HPDE6-E6E7 (cell line): ENCODE measurements at regions not wholly inside any gene's neighbourhood (a gene's known extent, or its start where the extent isn't known, plus 50 kb on each side); places are given as distances from the start of the nearest gene placed in this dataset.
"Not testable (repeated sequence)": the region's sequence is repeated elsewhere in the genome, so short reads cannot be mapped to it uniquely, and the experiment has no call there.

ENCODE experiments used
- DNase-seq: peaks from one replicate; pipeline ENCODE4 v3.0.0; 2011; ENCODE audit warnings: missing footprints; ENCODE audit errors: extremely low spot score

DNA sequence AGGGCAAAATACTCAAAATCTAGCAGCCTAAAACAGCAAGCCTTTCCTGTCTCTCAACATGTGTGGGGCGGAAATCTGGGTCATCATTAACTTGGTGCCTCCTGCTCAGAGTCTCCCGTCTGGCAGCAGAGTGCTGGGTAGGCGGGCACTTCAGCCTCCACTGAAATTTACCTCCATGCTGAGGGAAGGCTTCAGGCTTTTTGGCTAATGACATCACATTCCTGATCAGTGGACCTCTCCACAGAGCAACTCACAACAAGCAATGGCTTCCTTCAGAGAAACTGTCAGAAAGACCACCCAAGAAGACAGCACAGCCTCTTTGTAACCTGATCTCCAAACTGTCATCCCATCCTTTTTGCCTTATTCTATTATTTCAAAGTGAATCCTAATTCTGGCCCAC is 1109.0 kb downstream of the UQCRFS1 start:
- no peak for DNase-seq

DNA sequence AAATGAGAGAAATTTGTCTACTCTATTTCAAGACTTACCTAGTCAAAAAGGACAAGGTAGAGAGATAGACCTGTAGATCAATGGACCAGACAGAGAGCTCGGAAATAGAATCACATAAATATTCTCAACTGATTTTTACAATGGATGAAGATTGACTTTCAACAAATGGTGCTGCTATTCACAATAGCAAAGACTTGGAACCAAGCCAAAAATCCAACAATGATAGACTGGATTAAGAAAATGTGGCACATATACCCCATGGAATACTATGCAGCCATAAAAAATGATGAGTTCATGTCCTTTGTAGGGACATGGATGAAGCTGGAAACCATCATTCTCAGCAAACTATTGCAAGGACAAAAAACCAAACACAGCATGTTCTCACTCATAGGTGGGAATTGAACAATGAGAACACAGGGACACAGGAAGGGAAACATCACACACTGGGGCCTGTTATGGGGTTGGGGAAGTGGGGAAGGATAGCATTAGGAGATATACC is 1128.2 kb downstream of the UQCRFS1 start:
- not testable (repeated sequence) for DNase-seq

DNA sequence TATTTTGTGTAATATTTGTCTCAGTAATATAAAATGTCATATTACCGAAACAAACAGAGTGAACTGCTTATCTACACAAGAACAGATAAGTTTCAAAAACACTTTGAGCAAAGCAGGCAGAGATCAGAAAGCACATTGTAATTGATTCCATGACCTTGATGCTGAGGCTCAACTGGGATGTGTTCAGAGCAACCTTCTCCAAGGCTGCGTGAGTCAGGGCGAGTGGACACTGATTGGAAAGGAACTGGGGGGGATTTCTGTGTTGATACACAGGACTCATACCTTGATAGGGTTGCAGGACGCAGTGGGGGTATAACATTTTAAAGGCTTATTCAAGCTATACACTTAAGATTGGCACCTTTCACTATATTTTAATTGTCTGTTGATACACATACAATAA is 1136.3 kb downstream of the UQCRFS1 start:
- DNase-seq: no peak

DNA sequence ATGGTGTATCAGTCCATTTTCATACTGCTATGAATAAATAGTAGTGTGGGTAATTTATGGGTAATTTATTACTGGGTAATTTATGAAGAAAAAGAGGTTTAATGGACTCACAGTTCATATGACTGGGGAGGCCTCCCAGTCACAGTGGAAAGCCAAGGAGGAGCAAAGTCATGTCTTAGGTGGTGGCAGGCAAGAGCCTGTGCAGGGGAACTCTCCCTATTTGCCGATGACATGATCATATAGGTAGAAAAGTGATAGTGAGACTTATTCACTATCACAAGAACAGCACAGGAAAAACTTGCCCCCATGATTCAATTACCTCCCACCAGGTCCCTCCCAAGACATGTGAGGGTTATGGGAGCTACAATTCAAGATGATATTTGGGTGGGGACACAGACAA is 1137.7 kb downstream of the UQCRFS1 start:
- no peak for DNase-seq

DNA sequence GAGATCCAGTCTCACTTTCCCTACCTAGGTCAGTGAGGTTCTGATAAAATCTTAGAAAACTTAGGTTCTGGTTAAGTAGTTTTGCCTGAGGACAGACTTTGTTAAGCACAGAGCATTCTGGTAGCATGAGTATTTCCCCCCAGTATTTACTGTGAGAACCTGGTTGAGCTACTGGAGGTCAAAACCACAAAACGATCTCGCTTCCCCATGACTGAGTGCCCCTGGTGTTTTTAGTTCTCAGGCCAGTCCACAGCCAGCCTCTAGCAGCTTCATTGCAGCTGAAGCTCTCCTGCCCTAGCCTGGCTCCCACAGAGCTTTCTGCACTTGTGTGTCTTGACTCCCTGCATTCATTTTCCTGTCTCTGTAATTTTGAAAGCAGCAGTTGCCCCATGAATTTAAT is 1138.2 kb downstream of the UQCRFS1 start:
- DNase-seq: no peak

DNA sequence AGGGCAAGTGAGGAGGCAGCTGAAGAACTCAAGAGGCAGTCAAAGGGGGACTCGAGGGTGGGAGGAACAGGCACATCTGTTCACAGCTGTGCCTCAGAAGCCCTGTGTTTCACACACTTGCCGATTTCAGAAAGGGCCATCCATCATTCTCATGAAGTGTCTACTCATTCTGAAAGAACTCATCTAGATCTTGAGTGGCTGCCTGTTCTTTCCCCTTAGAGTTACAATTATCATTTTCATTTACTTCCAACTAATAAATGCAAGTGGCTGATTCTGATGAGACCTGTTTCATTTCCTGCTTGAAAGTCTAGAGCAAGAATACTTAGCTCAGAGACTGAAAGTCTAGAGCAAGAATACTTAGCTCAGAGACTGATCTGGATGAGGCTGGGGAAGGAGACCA is 1145.1 kb downstream of the UQCRFS1 start:
- DNase-seq: no peak

DNA sequence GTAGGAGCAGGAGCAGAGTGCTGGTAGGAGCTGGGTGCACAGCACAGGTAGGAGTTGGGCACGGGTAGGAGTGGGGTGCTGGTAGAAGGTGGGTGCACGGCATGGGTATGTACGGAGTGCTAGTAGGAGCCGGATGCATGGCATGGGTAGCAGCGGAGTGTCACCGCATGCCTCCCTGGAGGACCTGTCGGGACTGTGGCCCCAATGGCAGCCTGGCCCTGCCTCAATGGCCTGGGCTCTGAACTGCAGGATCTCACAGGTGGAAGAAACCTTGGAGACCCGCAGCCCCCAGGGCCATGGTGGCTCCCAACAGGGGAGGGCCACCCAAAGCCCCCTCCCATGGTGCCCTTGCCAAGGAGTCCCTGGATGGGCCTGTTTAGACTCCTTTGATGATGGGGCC is 1146.0 kb downstream of the UQCRFS1 start:
- no peak for DNase-seq

DNA sequence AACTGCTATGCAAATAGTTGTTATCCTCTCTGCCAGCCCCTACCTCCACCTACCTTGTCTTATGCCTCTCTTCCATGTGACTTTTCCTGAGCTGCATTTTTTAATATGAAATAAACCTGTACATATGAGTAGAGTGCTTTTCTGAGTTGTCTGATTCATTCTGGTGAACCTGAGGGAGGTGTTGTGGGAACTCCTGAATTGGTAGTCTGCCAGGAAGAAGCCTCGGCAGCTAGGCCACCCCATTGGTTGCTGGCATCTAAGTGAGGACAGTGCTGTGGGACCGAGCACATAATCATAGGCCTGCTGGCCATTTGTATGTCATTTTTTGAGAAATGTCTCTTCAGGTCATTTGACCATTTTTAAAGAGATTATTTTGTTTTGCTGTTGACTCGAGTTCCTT is 1146.8 kb downstream of the UQCRFS1 start:
- DNase-seq: no peak

DNA sequence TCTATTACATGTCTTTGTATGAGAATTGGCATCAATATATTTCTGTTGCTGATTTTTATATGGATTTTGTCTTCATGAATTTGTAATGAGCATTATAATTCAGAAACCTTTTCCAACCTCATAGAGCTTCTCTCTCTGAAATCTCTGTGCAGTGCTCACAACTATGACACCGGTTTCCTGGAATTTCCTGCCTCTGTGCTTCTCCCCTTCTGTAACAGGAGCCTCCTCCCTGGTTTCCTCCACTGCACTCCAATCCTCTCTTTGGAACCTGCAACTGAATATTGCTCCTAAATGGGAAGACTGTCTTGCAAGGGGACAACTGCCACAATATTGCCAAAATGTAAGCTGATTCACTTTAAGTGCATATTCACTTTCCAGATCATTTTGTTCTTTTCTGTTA is 1147.9 kb downstream of the UQCRFS1 start:
- no peak for DNase-seq

DNA sequence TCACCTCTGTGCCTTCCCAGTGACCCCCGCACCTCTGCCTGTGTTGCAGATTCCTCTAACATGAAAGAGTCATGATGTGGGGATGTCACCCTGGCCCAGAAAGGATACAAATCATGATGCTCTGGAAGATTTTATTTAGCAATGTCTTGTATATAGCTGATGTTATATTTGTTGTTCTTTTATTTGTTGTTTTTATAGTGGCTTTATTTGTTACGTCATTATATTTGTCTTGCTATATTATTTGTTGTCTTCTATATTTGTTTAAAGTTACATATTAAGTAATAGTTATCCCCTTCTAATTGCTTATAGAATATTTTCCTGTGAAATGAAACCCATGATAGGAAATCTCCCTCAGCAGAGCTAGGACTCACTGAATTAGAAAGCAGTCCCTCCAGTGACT is 1149.2 kb downstream of the UQCRFS1 start:
- DNase-seq: no peak

DNA sequence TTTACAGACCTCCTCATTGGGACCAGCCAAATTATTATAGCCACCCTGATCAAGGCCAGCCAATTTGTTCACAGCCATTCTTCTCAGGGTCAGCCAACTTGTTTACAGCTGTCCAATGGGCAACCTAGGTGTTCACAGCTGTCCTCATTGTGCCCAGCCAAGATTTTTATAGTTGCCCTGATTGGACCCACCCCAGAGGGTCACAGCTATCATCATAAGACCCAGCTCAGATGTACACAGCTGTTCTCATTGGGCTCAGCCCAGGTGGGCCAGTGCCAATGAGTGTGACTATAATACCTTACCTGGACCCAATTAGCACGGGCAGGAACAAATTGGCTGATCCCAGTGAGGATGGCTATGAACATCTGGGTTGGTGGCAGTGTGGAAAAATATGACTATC is 1151.8 kb downstream of the UQCRFS1 start:
- DNase-seq: no peak

DNA sequence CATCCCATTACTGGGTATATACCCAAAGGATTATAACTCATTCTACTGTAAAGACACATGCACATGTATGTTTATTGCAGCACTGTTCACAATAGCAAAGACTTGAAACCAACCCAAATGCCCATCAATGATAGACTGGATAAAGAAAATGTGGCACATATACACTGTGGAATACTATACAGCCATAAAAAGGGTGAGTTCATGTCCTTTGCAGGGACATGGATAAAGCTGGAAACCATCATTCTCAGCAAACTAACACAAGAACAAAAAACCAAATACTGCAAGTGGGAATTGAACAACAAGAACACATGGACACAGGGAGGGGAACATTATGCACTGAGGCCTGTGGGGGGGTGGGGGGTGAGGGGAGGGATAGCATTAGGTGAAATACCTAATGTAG is 1155.9 kb downstream of the UQCRFS1 start:
- DNase-seq: not testable (repeated sequence)

DNA sequence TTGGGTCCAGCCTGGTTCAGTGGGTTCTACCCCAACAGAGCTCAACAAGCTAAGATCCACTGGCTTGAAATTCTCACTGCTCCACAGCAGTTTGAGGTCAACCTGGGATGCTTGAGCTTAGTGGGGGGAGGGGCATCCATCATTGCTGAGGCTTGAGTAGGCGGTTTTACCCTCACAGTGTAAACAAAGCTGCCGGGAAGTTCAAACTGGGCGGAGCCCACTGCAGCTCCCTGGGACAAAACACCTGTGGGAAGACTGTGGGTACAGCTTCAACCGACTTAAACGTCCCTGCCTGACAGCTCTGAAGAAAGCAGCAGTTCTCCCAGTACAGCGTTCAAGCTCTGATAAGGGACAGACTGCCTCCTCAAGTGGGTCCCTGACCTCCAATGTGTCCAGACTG is 1161.9 kb downstream of the UQCRFS1 start:
- no peak for DNase-seq

DNA sequence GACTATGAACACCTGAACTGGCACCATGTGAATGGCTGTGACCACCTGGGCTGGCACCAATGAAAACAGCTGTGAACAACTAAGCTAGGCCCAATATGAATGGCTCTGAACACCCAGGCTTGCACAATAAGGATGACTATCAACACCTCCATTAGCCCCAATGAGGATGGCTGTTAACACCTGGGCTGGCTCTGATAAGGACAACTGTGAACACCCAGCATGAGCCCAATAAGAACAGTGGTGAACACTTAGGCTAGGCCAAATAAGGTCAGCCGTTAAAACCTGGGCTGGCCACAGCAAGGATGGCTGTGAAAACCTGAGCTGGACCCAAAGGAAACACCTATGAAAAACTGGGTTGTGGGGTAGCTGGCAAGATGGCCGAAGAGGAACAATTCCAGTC is 1163.1 kb downstream of the UQCRFS1 start:
- no peak for DNase-seq

DNA sequence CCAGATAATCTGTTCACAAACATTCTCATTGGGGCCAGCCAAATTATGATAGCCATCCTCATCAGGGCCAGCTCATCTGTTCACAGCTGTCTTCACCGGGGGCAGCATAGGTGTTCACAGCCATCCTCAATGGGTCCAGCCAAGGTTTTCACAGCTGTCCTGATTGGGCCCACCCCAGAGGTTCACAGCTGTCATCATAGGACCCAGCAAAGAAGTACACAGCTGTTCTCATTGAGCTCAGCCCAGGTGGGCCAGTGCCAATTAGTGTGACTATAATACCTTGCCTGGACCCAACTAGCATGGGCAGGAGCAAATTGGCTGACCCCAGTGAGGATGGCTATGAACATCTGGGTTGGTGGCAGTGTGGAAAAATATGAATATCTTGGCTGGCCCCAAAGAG is 1166.0 kb downstream of the UQCRFS1 start:
- no peak for DNase-seq

DNA sequence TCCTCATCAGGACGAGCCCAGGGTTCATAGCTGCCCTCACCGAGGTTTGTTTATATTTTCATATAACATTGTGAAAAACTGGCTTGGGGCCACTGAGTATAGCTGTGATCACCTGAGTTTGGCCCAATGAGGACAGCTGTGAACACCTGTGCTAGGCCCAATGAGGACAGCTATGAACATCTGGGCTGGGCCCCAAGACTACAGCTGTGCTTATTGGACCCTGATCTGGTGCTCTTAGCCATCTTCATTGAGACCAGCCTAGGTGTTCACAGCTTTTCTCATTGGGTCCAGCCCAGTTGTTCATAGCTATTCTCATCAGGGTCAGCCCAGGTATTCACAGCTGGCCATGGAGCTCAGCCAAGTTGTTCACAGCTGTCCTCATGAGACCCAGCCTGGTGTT is 1167.3 kb downstream of the UQCRFS1 start:
- DNase-seq: no peak

DNA sequence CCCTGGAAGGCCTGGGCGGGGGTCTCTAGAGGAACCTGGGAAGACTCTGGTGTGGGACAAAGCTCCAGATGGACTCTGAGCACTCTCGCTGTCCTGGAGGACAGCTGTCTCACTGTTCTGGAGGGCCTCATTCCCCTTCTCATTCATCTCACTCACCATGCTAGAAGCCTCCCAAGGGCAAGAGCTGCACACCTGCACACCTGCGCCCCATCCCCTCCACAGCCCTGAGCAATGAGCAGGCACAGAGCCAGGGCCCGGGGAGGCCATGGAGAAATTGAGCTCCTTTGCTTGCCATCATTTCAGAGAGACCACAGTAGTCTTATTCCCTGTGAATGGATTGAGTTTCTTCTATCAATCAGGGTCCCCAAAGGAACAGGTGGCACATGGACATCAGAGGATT is 1168.5 kb downstream of the UQCRFS1 start:
- DNase-seq: no peak

DNA sequence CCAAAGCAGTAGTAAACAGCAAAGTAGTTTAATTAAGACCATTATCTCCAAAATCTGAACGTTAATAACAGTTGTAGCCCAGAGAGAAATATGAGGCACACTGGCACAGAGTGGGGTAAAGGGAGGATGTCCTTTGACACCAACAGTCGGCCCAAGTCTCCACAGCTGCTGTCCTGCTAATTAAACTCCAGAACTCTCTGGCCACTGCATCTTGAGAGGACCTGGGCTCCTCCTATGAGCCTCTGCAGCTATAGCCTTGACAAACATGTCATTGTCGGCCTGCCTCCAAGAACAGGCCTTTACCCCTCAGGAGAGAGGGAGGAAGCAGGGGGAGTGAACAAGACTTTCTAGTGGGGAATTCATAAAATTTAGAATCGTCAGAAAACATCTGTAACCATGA is 1170.4 kb downstream of the UQCRFS1 start:
- DNase-seq: no peak

DNA sequence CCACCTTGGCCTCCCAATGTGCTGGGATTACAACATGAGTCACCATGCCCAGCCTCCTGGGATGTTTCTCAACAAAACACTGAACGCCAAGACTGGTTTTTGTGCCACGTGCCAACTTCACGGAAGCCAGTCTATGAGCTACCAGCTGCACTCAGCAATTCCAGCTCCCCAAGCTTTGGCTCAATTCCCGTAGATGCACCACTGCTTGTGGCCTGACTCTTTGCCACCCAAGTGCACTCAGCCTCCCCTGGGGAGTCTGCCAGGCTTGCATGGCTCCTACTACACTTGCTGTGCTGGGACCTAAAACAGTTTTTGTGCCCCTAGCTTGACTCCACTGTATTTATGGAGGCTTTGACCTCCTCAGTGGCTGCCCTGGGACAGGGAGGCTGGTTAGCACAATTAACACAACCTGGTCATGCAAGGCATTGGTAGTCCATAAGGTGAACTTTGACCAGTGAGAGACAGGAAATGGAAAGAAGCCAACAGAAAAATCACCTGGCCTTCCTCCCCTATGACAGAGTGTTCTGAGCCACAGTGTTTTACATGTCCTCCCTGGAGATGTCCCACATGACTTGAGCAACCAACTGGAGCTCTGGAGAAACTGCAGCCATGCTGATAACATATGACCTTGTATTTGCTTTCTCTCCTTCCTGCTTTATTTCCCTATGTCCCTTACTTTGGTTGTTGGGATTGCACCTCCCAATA is 1173.1 kb downstream of the UQCRFS1 start:
- no peak for DNase-seq

DNA sequence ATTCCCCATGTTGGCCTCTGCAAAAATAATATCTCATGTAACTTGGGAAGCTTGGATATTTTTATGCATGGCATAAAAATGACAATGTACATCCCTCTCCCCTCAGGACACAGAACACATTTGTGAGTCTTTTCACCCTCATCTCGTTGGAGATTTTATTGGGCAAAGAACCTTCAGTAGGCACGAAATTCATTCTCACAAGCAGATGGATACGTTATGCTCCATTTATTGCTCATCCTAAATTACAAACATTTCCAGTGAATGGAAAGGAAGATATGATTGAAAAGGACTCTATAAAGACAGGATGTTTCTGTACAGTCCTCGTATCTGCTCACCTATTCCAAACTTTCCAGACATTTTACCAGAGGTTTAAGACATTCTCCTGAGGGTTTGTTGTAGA is 1175.8 kb downstream of the UQCRFS1 start:
- DNase-seq: no peak

DNA sequence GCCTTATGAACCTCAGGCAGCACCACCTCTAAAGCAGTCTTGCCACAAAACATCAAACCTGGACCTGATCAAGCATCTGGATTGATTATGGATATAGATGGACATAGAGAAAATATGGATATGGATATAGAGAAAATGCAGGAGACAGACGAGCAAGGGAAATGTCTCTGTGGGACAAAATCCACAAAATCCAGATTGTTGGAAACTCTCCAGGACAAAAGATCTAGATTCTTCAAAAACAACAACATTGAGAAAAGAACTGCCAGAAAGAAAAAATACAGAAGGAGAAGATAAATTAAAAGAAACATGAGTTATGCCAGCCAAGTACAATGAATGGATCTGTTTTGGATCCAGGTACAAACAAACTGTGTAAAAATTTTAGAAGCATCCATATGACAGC is 1176.5 kb downstream of the UQCRFS1 start:
- DNase-seq: no peak

DNA sequence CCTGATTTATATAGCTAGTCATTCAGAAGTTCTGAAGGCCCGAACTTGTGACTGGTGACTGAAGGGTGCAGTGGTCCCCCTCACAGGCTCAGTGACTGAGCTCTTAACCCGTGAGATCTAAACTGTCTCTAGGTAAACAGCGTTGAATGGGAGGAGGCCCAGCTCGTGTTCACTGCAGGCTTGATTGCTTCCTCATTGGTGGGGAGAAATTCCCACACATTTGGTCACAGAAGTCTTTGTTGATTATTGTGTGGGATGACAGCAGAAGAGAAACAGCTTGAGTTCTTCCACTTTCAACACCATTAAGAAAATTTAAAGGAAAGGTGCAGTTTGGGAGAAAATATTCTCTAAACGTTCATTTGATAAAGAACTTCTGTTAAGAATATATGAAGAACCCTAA is 1178.0 kb downstream of the UQCRFS1 start:
- DNase-seq: no peak

DNA sequence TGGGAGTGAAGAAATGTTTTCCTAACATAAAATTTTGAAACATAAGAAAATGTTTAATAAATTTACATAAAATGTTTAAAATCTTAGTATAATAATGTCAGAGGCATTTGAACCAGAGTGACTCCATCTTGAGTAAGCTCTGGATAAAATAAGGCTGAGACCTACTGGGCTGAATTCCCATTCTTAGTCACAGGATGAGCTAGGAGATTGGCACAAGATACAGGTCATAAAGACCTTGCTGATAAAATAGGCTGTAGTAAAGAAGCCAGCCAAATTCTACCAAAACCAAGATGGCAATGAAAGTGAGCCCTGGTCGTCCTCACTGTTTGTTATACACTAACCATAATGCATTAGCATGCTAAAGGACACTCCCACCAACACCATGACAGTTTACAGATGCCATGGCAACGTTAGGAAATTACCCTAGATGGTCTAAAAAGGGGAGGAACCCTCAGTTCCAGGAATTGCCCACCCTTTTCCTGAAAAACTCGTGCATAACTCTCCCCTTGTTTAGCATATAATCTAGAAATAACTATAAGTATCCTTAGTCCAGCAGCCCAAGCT is 1184.0 kb downstream of the UQCRFS1 start:
- no peak for DNase-seq

DNA sequence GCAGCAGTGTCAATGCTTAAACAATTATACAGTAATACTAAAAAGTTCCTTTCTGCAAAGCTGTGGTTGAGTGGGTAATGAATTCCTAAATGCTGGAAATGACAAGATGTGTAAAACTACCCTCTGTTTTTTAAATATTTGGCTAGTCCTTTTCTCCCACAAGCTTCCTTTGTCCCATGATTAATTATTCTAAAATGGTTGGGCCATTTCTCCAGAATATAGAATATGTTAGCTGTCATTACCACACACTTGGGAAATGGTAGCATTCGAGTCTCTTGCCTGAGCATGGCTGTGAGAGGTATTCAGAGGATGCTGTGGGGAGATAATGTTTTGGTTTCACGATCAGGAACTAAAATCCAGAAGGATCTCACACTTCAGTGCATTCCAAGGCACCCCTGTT is 1185.8 kb downstream of the UQCRFS1 start:
- DNase-seq: no peak
